Activated naive CD8-positive, alpha-beta T cell treated with anti-CD3 and anti-CD28 coated beads, Interleukin-2, amount 10 ng/mL, durations not matched to agents 7 days and 5 days (primary cell): ENCODE measurements at regions not wholly inside any gene's neighbourhood (a gene's known extent, or its start where the extent isn't known, plus 50 kb on each side); places are given as distances from the start of the nearest gene placed in this dataset.

Experiments
- ATAC-seq: fragments of 150-1000 bp; cut with Tn5 transposase; one replicate; pipeline ENCODE4 v1.10.0; 2021; ENCODE audit warnings: low read depth, moderate library complexity
- POLR2A ChIA-PET: fragments of 350-600 bp; sonication (Branson Sonifier 250); formaldehyde crosslinking; loops from one replicate; lab custom pipeline; 2021; ENCODE audit warnings: antibody characterized with exemption; lab: Charles Lee
- DNase-seq: peaks from one replicate; pipeline ENCODE4 v3.0.0; 2021
- H3K27ac Mint-ChIP-seq: one replicate; pipeline ENCODE4 v1.8.0; 2022; ENCODE audit warnings: mild to moderate bottlenecking, mixed read lengths
- H3K27me3 Mint-ChIP-seq: one replicate; pipeline ENCODE4 v1.8.0; 2022; ENCODE audit warnings: mild to moderate bottlenecking, moderate library complexity, mixed read lengths
- H3K36me3 Mint-ChIP-seq: one replicate; pipeline ENCODE4 v1.8.0; 2021; ENCODE audit warnings: mild to moderate bottlenecking, mixed read lengths
- H3K4me1 Mint-ChIP-seq: one replicate; pipeline ENCODE4 v1.8.0; 2021; ENCODE audit warnings: mixed read lengths
- H3K4me3 Mint-ChIP-seq: one replicate; pipeline ENCODE4 v1.8.0; 2022; ENCODE audit warnings: mild to moderate bottlenecking, moderate library complexity, mixed read lengths
- H3K9me3 Mint-ChIP-seq: one replicate; pipeline ENCODE4 v1.8.0; 2021; ENCODE audit warnings: mixed read lengths

DNA sequence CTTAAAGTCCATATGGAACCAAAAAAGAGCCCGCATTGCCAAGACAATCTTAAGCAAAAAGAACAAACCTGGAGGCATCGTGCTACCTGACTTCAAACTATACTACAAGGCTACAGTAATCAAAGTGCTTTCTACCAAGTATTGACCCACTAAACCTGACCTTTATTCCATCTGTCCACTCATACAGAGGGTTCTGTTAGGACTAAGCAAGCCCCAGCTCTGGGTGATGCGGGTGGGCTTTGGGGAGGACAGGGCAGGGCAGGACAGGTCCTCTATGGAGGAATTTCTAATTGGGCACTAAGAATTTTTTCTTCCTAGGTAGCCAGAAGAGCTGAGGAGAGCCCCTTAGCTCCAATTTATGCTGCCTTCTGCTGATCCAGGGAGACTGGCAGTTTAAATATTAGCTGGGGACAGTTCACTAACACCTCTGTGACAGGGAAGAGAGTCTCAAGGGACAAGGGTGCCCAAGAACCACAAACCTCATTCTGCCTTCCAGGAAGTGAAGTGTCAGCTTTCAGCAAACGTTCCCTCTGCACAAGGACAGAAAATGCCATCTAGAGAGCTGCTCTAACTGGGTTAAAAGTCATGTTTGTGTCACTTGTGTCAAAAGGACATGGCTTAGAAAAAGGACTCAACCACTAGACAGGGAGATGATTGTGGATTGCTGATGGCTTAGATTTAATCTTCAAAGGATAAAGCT lies 143.2 kb downstream of the KIT start:
- H3K27me3 Mint-ChIP-seq = peaks cover 2% of the 10 kb centered on the region
- no peak overlapping the region for H3K4me3 Mint-ChIP-seq
- POLR2A ChIA-PET = no interaction called here
- H3K4me1 Mint-ChIP-seq = no peaks in the 10 kb centered on the region
- H3K27ac Mint-ChIP-seq = no peak overlapping the region
- DNase-seq (no peak), ATAC-seq (no peak)
- peaks cover 1% of the 10 kb centered on the region for H3K9me3 Mint-ChIP-seq
- no peaks in the 10 kb centered on the region for H3K36me3 Mint-ChIP-seq

DNA sequence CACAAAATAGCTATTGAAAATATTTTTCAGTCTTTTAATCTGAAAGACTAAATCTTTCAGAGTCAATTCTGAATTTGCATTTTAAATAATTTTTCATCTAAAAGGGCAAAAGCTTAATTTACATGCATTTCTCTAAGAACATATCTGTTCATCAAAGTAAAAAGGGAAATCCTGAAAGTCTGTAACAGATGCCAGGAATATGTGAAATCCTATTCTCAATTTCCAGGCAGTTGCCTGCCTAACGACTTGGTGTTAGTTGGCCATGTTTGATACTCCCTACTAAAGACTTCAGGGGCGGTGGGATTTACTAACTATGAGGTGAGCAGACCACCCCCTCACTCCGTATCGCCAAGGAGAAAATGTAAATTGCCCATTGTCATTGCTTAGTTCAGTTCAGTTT lies 136.8 kb downstream of the KIT start:
- Mint-ChIP-seq H3K4me1 (no peaks in the 10 kb centered on the region), H3K4me3 (no peak overlapping the region), H3K36me3 (no peaks in the 10 kb centered on the region), H3K9me3 (no peaks in the 10 kb centered on the region), H3K27me3 (no peaks in the 10 kb centered on the region), H3K27ac (no peak overlapping the region)
- POLR2A ChIA-PET = no interaction called here
- no peak for DNase-seq
- ATAC-seq = no peak

DNA sequence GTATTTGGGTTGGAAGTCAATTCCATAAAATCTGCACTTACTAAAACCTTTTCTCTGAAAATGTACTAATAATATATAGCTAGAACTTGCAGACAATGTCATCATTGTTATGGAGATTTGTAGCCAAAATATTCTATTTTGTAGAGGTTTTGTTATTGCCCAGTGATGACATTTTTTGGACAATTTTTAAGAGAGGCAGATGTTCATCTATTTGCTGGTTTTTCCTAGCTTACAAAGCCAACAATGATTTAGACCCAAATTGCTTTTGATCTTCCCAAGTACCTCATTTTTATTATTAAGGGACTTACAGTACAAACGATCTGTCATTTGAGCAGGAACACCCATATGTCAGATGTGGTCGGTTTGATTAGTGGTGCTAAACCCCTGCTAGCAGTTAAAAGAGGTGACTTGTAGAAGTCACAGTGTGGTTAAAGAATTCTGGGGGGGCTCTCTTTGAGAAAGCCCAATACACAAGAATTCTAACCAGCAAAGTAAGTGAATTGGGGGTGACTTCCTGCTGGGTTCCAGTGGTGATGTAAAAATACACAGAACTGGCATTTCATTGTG lies 136.2 kb downstream of the KIT start:
- POLR2A ChIA-PET = no interaction called here
- Mint-ChIP-seq H3K27me3 (no peaks in the 10 kb centered on the region), H3K9me3 (no peaks in the 10 kb centered on the region), H3K4me1 (no peaks in the 10 kb centered on the region), H3K4me3 (no peak overlapping the region), H3K36me3 (no peaks in the 10 kb centered on the region), H3K27ac (no peak overlapping the region)
- DNase-seq (no peak), ATAC-seq (no peak)
